Neural cell (in vitro differentiated cells): ENCODE measurements at regions not wholly inside any gene's neighbourhood (a gene's known extent, or its start where the extent isn't known, plus 50 kb on each side); places are given as distances from the start of the nearest gene placed in this dataset.

Source experiments
- H2AFZ ChIP-seq: fragments of 200-600, 300-800 bp; sonication (generic), shearing (Covaris generic); 2 replicates; pipeline ENCODE4 v1.6.0; 2014; ENCODE audit warnings: low read depth, mild to moderate bottlenecking, antibody characterized with exemption, low read length, moderate library complexity
- H3F3A ChIP-seq: fragments of 200-600 bp; shearing (Covaris generic); 2 replicates; pipeline ENCODE4 v1.6.1; 2016; ENCODE audit warnings: mild to moderate bottlenecking, moderate library complexity, mixed read lengths, antibody characterized with exemption, low read length; ENCODE audit not compliant: insufficient read depth, poor library complexity, severe bottlenecking
- H3K27ac ChIP-seq: fragments of 200-600, 300-800 bp; sonication (generic), shearing (Covaris generic); 2 replicates; pipeline ENCODE4 v1.5.1; 2014; ENCODE audit warnings: mild to moderate bottlenecking, low read length, moderate library complexity
- H3K27me3 ChIP-seq: fragments of 300-800, 200-600 bp; sonication (generic), shearing (Covaris generic); 2 replicates; pipeline ENCODE4 v1.6.0; 2014; ENCODE audit warnings: mild to moderate bottlenecking, low read depth, low read length, moderate library complexity; ENCODE audit not compliant: insufficient read depth
- H3K36me3 ChIP-seq: fragments of 300-800, 200-600 bp; sonication (generic), shearing (Covaris generic); 2 replicates; pipeline ENCODE4 v1.5.1; 2014; ENCODE audit warnings: mild to moderate bottlenecking, antibody characterized with exemption, low read length, moderate library complexity; ENCODE audit not compliant: insufficient read depth
- H3K4me2 ChIP-seq: fragments of 300-800, 200-600 bp; sonication (generic), shearing (Covaris generic); 2 replicates; pipeline ENCODE4 v1.6.0; 2014; ENCODE audit warnings: mild to moderate bottlenecking, low read length
- H3K4me3 ChIP-seq: fragments of 300-800, 200-600 bp; sonication (generic), shearing (Covaris generic); 2 replicates; pipeline ENCODE4 v1.5.1; 2014; ENCODE audit warnings: mild to moderate bottlenecking, low read length, moderate library complexity
- H3K79me2 ChIP-seq: fragments of 200-600 bp; shearing (Covaris generic); replicated peaks from 2 replicates; pipeline ENCODE4 v1.6.0; 2014; ENCODE audit warnings: mild to moderate bottlenecking, low read length, moderate library complexity; ENCODE audit not compliant: insufficient read depth
- H3K9ac ChIP-seq: fragments of 300-800, 200-600 bp; sonication (generic), shearing (Covaris generic); 2 replicates; pipeline ENCODE4 v1.6.1; 2016; ENCODE audit warnings: mild to moderate bottlenecking, low read length, mixed read lengths
- H3K9me2 ChIP-seq: fragments of 200-600 bp; shearing (Covaris generic); 2 replicates; pipeline ENCODE4 v1.6.1; 2016; ENCODE audit warnings: mild to moderate bottlenecking, low read length, mixed read lengths; ENCODE audit not compliant: insufficient read depth
- H3K9me3 ChIP-seq: fragments of 200-600, 300-800 bp; sonication (generic), shearing (Covaris generic); 2 replicates; pipeline ENCODE4 v1.6.1; 2016; ENCODE audit warnings: mild to moderate bottlenecking, mixed run types, low read length, moderate library complexity, mixed read lengths
- H4K20me1 ChIP-seq: fragments of 200-600 bp; shearing (Covaris generic); 2 replicates; pipeline ENCODE4 v1.6.1; 2016; ENCODE audit warnings: mild to moderate bottlenecking, mixed run types; ENCODE audit not compliant: insufficient read depth
- EP300 ChIP-seq: fragments of 450-650 bp; conservative IDR thresholded peaks from 2 replicates; pipeline ENCODE4 v1.6.1; 2014; ENCODE audit warnings: antibody characterized with exemption, mild to moderate bottlenecking, moderate library complexity; ENCODE audit not compliant: poor library complexity, severe bottlenecking
- EZH2 ChIP-seq: fragments of 200-600, 300-800 bp; shearing (Covaris generic), sonication (generic); IDR thresholded peaks from 2 replicates; pipeline ENCODE4 v1.6.1; 2014; ENCODE audit warnings: antibody characterized with exemption, low read length, borderline replicate concordance, mild to moderate bottlenecking; ENCODE audit not compliant: insufficient read depth, poor library complexity, severe bottlenecking
- MXI1 ChIP-seq: fragments of 450-650 bp; conservative IDR thresholded peaks from 2 replicates; pipeline ENCODE4 v1.6.1; 2014; ENCODE audit warnings: antibody characterized with exemption, mild to moderate bottlenecking; ENCODE audit not compliant: poor library complexity, severe bottlenecking
- POLR2AphosphoS5 ChIP-seq: IDR thresholded peaks from 2 replicates; pipeline ENCODE4 v1.6.1; 2012
- RAD21 ChIP-seq: fragments of 450-650 bp; conservative IDR thresholded peaks from 2 replicates; pipeline ENCODE4 v1.6.1; 2014; ENCODE audit warnings: antibody characterized with exemption, mild to moderate bottlenecking, moderate library complexity
- REST ChIP-seq: IDR thresholded peaks from 2 replicates; pipeline ENCODE4 v1.6.1; 2012; ENCODE audit warnings: borderline replicate concordance
- SMC3 ChIP-seq: fragments of 450-650 bp; conservative IDR thresholded peaks from 2 replicates; pipeline ENCODE4 v1.6.1; 2014; ENCODE audit warnings: antibody characterized with exemption, mild to moderate bottlenecking, moderate library complexity; ENCODE audit not compliant: poor library complexity
- TAF1 ChIP-seq: IDR thresholded peaks from 2 replicates; pipeline ENCODE4 v1.6.1; 2012; ENCODE audit warnings: low read depth
- TF ChIP-seq, protein P1 (sequence below): fragments of 450-650 bp; IDR thresholded peaks from 2 replicates; pipeline ENCODE4 v1.5.1; 2014; ENCODE audit warnings: antibody characterized with exemption, mild to moderate bottlenecking, moderate library complexity; ENCODE audit not compliant: poor library complexity, severe bottlenecking

GRCh38 chr7:81492240-81492639 lies 277.6 kb downstream of the HGF start:
- no peaks in the 10 kb centered on the region for H3K9me3 ChIP-seq
- no peaks in the 10 kb centered on the region for H4K20me1 ChIP-seq
- TF ChIP-seq, protein P1, sequence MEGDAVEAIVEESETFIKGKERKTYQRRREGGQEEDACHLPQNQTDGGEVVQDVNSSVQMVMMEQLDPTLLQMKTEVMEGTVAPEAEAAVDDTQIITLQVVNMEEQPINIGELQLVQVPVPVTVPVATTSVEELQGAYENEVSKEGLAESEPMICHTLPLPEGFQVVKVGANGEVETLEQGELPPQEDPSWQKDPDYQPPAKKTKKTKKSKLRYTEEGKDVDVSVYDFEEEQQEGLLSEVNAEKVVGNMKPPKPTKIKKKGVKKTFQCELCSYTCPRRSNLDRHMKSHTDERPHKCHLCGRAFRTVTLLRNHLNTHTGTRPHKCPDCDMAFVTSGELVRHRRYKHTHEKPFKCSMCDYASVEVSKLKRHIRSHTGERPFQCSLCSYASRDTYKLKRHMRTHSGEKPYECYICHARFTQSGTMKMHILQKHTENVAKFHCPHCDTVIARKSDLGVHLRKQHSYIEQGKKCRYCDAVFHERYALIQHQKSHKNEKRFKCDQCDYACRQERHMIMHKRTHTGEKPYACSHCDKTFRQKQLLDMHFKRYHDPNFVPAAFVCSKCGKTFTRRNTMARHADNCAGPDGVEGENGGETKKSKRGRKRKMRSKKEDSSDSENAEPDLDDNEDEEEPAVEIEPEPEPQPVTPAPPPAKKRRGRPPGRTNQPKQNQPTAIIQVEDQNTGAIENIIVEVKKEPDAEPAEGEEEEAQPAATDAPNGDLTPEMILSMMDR = no peak
- TF ChIP-seq SMC3 (no peak), REST (no peak), EP300 (no peak), EZH2 (no peak), RAD21 (no peak)
- H3K27ac ChIP-seq = no peak overlapping the region
- H3K9me2 ChIP-seq = no peaks in the 10 kb centered on the region
- no peak overlapping the region for H3K9ac ChIP-seq
- H3K27me3 ChIP-seq = no peaks in the 10 kb centered on the region
- no peak overlapping the region for H3K4me2 ChIP-seq
- no peaks in the 10 kb centered on the region for H3F3A ChIP-seq
- H3K79me2 ChIP-seq = no peaks in the 10 kb centered on the region
- no peaks in the 10 kb centered on the region for H3K36me3 ChIP-seq
- H2AFZ ChIP-seq = no peak overlapping the region
- H3K4me3 ChIP-seq = no peak overlapping the region

- TF ChIP-seq POLR2AphosphoS5 = no peak
- no peak for TF ChIP-seq SMC3
- TF ChIP-seq RAD21 = no peak
- no peak for TF ChIP-seq MXI1
- no peak for TF ChIP-seq REST
- TF ChIP-seq EP300 = no peak
- TF ChIP-seq EZH2 = no peak
- TF ChIP-seq TAF1 = no peak
- TF ChIP-seq, protein P1 = no peak
- H3K9me2 ChIP-seq = no peaks in the 10 kb centered on the region
- no peaks in the 10 kb centered on the region for H3K79me2 ChIP-seq
- no peak overlapping the region for H3K4me2 ChIP-seq
- no peak overlapping the region for H3K4me3 ChIP-seq
- no peaks in the 10 kb centered on the region for H3K27me3 ChIP-seq
- no peaks in the 10 kb centered on the region for H3F3A ChIP-seq
- H2AFZ ChIP-seq = no peak overlapping the region
- H4K20me1 ChIP-seq = no peaks in the 10 kb centered on the region
- no peak overlapping the region for H3K27ac ChIP-seq
- no peak overlapping the region for H3K9ac ChIP-seq
- no peaks in the 10 kb centered on the region for H3K36me3 ChIP-seq
- no peaks in the 10 kb centered on the region for H3K9me3 ChIP-seq
These were observed 278.3 kb downstream of the HGF start for GRCh38 chr7:81491573-81491972.
